ENCODE measurements at regions not wholly inside any gene's neighbourhood (a gene's known extent, or its start where the extent isn't known, plus 50 kb on each side); places are given as distances from the start of the nearest gene placed in this dataset.

DNA sequence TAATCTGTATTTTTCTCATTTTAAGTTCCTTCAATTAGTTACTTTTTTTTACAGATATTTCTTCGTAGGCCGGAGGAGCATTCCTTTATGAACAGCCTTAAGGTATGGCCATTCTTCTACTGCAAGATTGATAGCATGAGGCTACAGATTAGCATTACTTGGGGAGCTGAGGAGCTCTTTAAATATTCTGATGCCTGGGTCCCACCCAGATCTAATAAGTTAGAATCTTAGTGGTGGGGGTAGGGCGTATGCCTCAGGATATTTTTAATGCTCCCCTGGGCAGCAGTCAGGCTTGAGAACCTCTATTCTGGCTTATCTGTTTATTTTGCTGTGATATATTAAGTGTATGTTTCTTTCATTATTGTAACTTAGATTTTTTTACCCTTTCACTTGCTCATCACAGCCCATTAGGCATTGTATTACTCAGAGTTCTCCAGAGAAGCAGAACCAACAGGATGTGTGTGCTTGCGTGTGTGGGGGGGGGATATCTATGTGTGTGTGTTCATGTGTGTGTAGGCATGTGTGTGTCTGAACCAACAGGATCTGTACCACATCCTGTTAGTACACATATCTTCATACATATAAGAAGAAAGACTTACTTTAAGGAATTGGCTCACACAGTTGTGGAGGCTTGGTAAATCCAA lies 91.8 kb upstream of the MTAP start:
- no peak overlapping the region for H3K9ac ChIP-seq (ENCODE audit: low read length)
- no peaks in the 10 kb centered on the region for H3K36me3 ChIP-seq (replicated peaks in 1 of 2; ENCODE audit: control extremely low read depth in 1 of 2, control insufficient read depth in 1 of 2, extremely low read depth in 1 of 2, insufficient read depth in 2 of 2, low read length in 1 of 2)
- no peaks in the 10 kb centered on the region for H3K4me1 Mint-ChIP-seq
- ATAC-seq (ENCODE audit: low read depth), result no peak
- no peaks in the 10 kb centered on the region for H4K20me1 ChIP-seq (ENCODE audit: control insufficient read depth, insufficient read depth, low read length, poor library complexity, severe bottlenecking)
- intact Hi-C loops (cut with micrococcal nuclease), result no loop called here
- H3K27me3 ChIP-seq (replicated peaks in 1 of 4; ENCODE audit: control extremely low read depth in 1 of 4, control insufficient read depth in 3 of 4, insufficient read depth in 4 of 4, low read length in 3 of 4), result peaks cover 0 to 3% (median 0%) of the 10 kb centered on the region in 4 experiments
- no peak overlapping the region for H3K27ac ChIP-seq (ENCODE audit: low read length in 2 of 2)
- H3K79me2 ChIP-seq (ENCODE audit: control insufficient read depth, insufficient read depth, low read length), result no peaks in the 10 kb centered on the region
- no peak overlapping the region for H3K4me3 Mint-ChIP-seq
- POLR2A ChIA-PET, result no interaction called here
- no peak overlapping the region for H2AFZ ChIP-seq (ENCODE audit: insufficient read depth, low read depth, low read length, poor library complexity, severe bottlenecking)
- TF ChIP-seq EZH2 (IDR thresholded peaks at IDR 0.05; ENCODE audit: borderline replicate concordance, insufficient read depth, low read depth, low read length, poor library complexity, severe bottlenecking) (no peak), CTCF (IDR thresholded peaks at IDR 0.05) (no peak)
- no peaks in the 10 kb centered on the region for H3K9me3 Mint-ChIP-seq (ENCODE audit: insufficient read depth)
- H3K27ac Mint-ChIP-seq, result no peak overlapping the region
- CTCF ChIA-PET, result interaction anchor here (0.6 to 1.9 kb wide), 2 partner anchors 8 to 11 kb away, joined by 3 to 6 read pairs; no protein-coding TSS in a partner anchor
- no peaks in the 10 kb centered on the region for H3K9me3 ChIP-seq (ENCODE audit: control extremely low read depth in 1 of 3, control insufficient read depth in 2 of 3, insufficient read depth in 1 of 3, low read length in 2 of 3)
- H3K4me2 ChIP-seq (replicated peaks; ENCODE audit: low read depth, low read length, poor library complexity, severe bottlenecking), result no peak overlapping the region
- H3K4me3 ChIP-seq (ENCODE audit: control extremely low read depth in 1 of 5, extremely low read depth in 1 of 5, insufficient read depth in 1 of 5, low read depth in 2 of 5, low read length in 4 of 5), result no peak overlapping the region
- H3K4me1 ChIP-seq (ENCODE audit: control insufficient read depth in 2 of 2, insufficient read depth in 2 of 2, low read length in 2 of 2), result no peaks in the 10 kb centered on the region
- no CpG with 5 or more reads among the region's 4 CpGs for WGBS (ENCODE audit: insufficient coverage)
- H3K27me3 Mint-ChIP-seq, result peaks cover 32% of the 10 kb centered on the region
- DNase-seq, result no peak

- H3K9me3 Mint-ChIP-seq (ENCODE audit: insufficient read depth), result no peaks in the 10 kb centered on the region
- no peaks in the 10 kb centered on the region for H3K4me1 Mint-ChIP-seq
- CTCF ChIA-PET, result interaction anchor here (1.6 kb wide), 1 partner anchor 10 kb away, joined by 6 read pairs; no protein-coding TSS in a partner anchor
- DNase-seq, result no peak
- Histone ChIP-seq H2AFZ (ENCODE audit: insufficient read depth, low read depth, low read length, poor library complexity, severe bottlenecking) (no peak overlapping the region), H4K20me1 (ENCODE audit: control insufficient read depth, insufficient read depth, low read length, poor library complexity, severe bottlenecking) (no peaks in the 10 kb centered on the region), H3K36me3 (replicated peaks in 1 of 2; ENCODE audit: control extremely low read depth in 1 of 2, control insufficient read depth in 1 of 2, extremely low read depth in 1 of 2, insufficient read depth in 2 of 2, low read length in 1 of 2) (no peaks in the 10 kb centered on the region), H3K27ac (ENCODE audit: low read length in 2 of 2) (no peak overlapping the region), H3K4me3 (ENCODE audit: control extremely low read depth in 1 of 5, extremely low read depth in 1 of 5, insufficient read depth in 1 of 5, low read depth in 2 of 5, low read length in 4 of 5) (no peak overlapping the region), H3K9me3 (ENCODE audit: control extremely low read depth in 1 of 3, control insufficient read depth in 2 of 3, insufficient read depth in 1 of 3, low read length in 2 of 3) (no peaks in the 10 kb centered on the region), H3K9ac (ENCODE audit: low read length) (no peak overlapping the region), H3K4me2 (replicated peaks; ENCODE audit: low read depth, low read length, poor library complexity, severe bottlenecking) (no peak overlapping the region), H3K27me3 (replicated peaks in 1 of 4; ENCODE audit: control extremely low read depth in 1 of 4, control insufficient read depth in 3 of 4, insufficient read depth in 4 of 4, low read length in 3 of 4) (peaks cover 0 to 3% (median 0%) of the 10 kb centered on the region in 4 experiments), H3K79me2 (ENCODE audit: control insufficient read depth, insufficient read depth, low read length) (no peaks in the 10 kb centered on the region), H3K4me1 (ENCODE audit: control insufficient read depth in 2 of 2, insufficient read depth in 2 of 2, low read length in 2 of 2) (no peaks in the 10 kb centered on the region)
- H3K4me3 Mint-ChIP-seq, result no peak overlapping the region
- no peak for ATAC-seq (ENCODE audit: low read depth)
- WGBS (ENCODE audit: insufficient coverage), result no CpG with 5 or more reads among the region's 2 CpGs
- H3K27ac Mint-ChIP-seq, result no peak overlapping the region
- POLR2A ChIA-PET, result no interaction called here
- H3K27me3 Mint-ChIP-seq, result peaks cover 37% of the 10 kb centered on the region
- TF ChIP-seq CTCF (IDR thresholded peaks at IDR 0.05), result no peak
- TF ChIP-seq EZH2 (IDR thresholded peaks at IDR 0.05; ENCODE audit: borderline replicate concordance, insufficient read depth, low read depth, low read length, poor library complexity, severe bottlenecking), result no peak
- intact Hi-C loops (cut with micrococcal nuclease), result no loop called here
Observed at GRCh38 chr9:21711504-21711903, 90.9 kb upstream of the MTAP start.
